DOHH2 (cell line): ENCODE measurements at regions not wholly inside any gene's neighbourhood (a gene's known extent, or its start where the extent isn't known, plus 50 kb on each side); places are given as distances from the start of the nearest gene placed in this dataset.

Experiments
- H3F3A ChIP-seq: fragments of 200-600 bp; sonication (generic), shearing (Covaris generic); 2 replicates; pipeline ENCODE4 v1.6.0; 2016; ENCODE audit warnings: antibody characterized with exemption, mild to moderate bottlenecking; ENCODE audit not compliant: control insufficient read depth, insufficient read depth
- H3K27ac ChIP-seq: fragments of 200-600 bp; sonication (generic); 2 replicates; pipeline ENCODE4 v1.5.1; 2014; ENCODE audit warnings: low read depth, mild to moderate bottlenecking, low read length, moderate library complexity
- H3K27me3 ChIP-seq: fragments of 200-600 bp; sonication (generic); 2 replicates; pipeline ENCODE4 v1.6.1; 2014; ENCODE audit warnings: mild to moderate bottlenecking, low read length, mixed read lengths; ENCODE audit not compliant: control insufficient read depth
- H3K36me3 ChIP-seq: fragments of 200-600 bp; sonication (generic); 2 replicates; pipeline ENCODE4 v1.6.1; 2014; ENCODE audit warnings: mild to moderate bottlenecking, low read length, moderate library complexity, mixed read lengths; ENCODE audit not compliant: control insufficient read depth
- H3K4me1 ChIP-seq: fragments of 200-600 bp; sonication (generic); 2 replicates; pipeline ENCODE4 v1.6.1; 2014; ENCODE audit warnings: mild to moderate bottlenecking, low read length, mixed read lengths; ENCODE audit not compliant: control insufficient read depth
- H3K4me2 ChIP-seq: fragments of 200-600 bp; sonication (generic); 2 replicates; pipeline ENCODE4 v1.6.0; 2014; ENCODE audit warnings: mild to moderate bottlenecking, low read length, moderate library complexity
- H3K4me3 ChIP-seq: fragments of 200-600 bp; sonication (generic); 2 replicates; pipeline ENCODE4 v1.5.1; 2014; ENCODE audit warnings: mild to moderate bottlenecking, low read length, mixed read lengths
- H3K79me2 ChIP-seq: fragments of 200-600 bp; sonication (generic); 2 replicates; pipeline ENCODE4 v1.6.1; 2014; ENCODE audit warnings: mild to moderate bottlenecking, low read length, mixed read lengths; ENCODE audit not compliant: control insufficient read depth
- H3K9me2 ChIP-seq: fragments of 200-600 bp; sonication (generic); replicated peaks from 2 replicates; pipeline ENCODE4 v1.6.1; 2014; ENCODE audit warnings: mild to moderate bottlenecking, low read length, mixed read lengths; ENCODE audit not compliant: control insufficient read depth
- H3K9me3 ChIP-seq: fragments of 200-600 bp; sonication (generic); 2 replicates; pipeline ENCODE4 v1.6.1; 2014; ENCODE audit warnings: antibody characterized with exemption, low read length, mixed read lengths; ENCODE audit not compliant: control insufficient read depth, insufficient read depth
- H4K20me1 ChIP-seq: fragments of 200-600 bp; sonication (generic); 2 replicates; pipeline ENCODE4 v1.6.0; 2014; ENCODE audit warnings: low read depth, mild to moderate bottlenecking, antibody characterized with exemption, low read length, moderate library complexity; ENCODE audit not compliant: control insufficient read depth, insufficient read depth
- EZH2phosphoT487 ChIP-seq: fragments of 200-600 bp; sonication (generic); IDR thresholded peaks from 2 replicates; pipeline ENCODE4 v1.6.1; 2017; ENCODE audit warnings: borderline replicate concordance, mild to moderate bottlenecking, antibody characterized with exemption, low read length, moderate library complexity, mixed read lengths
- TF ChIP-seq, protein P1 (sequence below): fragments of 200-600 bp; sonication (generic); IDR thresholded peaks from one replicate; pipeline ENCODE4 v1.5.1; 2014; ENCODE audit warnings: antibody characterized with exemption, mild to moderate bottlenecking, low read depth, low read length; ENCODE audit not compliant: poor library complexity, severe bottlenecking

DNA sequence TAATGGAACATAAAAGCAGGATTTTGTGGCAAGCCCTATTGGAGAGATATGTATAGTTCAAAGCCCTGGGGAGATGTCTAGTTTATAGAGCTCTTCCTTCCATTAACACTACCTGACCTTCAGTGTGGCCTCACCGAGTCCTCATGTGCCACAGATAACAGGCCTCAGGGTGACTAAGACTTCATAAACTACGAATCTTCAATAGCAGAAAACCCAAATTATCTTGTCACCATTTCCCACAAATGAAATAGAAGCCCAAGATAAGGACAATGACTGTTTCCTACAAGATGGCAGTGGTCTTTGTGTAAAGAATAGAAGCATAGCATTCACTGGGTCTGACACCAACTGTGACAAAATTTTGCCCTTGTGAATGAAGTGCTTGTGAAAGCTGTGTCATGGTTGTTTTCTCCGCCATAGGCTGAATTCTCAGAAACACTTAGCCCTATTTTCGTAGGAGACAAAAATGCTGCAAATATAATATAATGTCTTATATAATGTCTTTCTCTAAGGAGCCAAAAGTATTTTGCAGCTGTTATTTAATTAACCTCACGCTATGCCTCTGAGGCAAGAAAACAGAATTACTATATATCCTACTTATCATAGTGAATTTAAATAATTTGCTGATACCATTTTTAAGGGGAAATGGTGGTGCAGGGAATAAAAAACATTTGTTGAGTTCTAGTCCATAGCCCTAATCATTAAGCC is 136.7 kb upstream of the CWC22 start:
- H3K36me3 ChIP-seq = no peaks in the 10 kb centered on the region
- H3K9me2 ChIP-seq = no peaks in the 10 kb centered on the region
- no peaks in the 10 kb centered on the region for H3K79me2 ChIP-seq
- no peaks in the 10 kb centered on the region for H3K9me3 ChIP-seq
- no peak overlapping the region for H3K4me2 ChIP-seq
- H4K20me1 ChIP-seq = no peaks in the 10 kb centered on the region
- no peak overlapping the region for H3K27ac ChIP-seq
- no peak overlapping the region for H3K4me3 ChIP-seq
- no peaks in the 10 kb centered on the region for H3K27me3 ChIP-seq
- TF ChIP-seq, protein P1, sequence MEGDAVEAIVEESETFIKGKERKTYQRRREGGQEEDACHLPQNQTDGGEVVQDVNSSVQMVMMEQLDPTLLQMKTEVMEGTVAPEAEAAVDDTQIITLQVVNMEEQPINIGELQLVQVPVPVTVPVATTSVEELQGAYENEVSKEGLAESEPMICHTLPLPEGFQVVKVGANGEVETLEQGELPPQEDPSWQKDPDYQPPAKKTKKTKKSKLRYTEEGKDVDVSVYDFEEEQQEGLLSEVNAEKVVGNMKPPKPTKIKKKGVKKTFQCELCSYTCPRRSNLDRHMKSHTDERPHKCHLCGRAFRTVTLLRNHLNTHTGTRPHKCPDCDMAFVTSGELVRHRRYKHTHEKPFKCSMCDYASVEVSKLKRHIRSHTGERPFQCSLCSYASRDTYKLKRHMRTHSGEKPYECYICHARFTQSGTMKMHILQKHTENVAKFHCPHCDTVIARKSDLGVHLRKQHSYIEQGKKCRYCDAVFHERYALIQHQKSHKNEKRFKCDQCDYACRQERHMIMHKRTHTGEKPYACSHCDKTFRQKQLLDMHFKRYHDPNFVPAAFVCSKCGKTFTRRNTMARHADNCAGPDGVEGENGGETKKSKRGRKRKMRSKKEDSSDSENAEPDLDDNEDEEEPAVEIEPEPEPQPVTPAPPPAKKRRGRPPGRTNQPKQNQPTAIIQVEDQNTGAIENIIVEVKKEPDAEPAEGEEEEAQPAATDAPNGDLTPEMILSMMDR = no peak
- no peak for TF ChIP-seq EZH2phosphoT487
- no peaks in the 10 kb centered on the region for H3K4me1 ChIP-seq
- no peaks in the 10 kb centered on the region for H3F3A ChIP-seq

DNA sequence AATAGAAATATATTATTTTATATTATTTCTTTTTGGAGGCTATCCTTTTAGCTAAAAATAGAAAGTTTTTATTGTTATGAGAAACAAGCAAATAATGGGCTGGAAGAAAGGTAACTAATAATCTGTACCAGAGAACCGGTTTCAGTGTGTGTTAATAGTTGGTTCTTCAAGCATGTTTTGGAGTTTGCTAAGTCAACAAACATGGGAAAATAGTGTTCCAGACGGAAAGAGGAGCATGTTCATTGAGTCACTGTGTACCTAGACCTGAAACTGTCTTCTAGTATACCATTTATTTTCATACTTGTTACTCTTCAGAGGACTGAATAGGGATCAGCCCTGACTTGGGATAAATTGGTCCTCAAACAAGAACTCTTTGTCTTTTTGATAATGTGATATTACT is 134.5 kb upstream of the CWC22 start:
- Histone ChIP-seq H3K36me3 (no peaks in the 10 kb centered on the region), H3K9me3 (no peaks in the 10 kb centered on the region), H3K27ac (no peak overlapping the region), H3K79me2 (no peaks in the 10 kb centered on the region), H3K4me2 (no peak overlapping the region), H3K27me3 (no peaks in the 10 kb centered on the region), H3K4me1 (no peaks in the 10 kb centered on the region), H3F3A (no peaks in the 10 kb centered on the region), H3K4me3 (no peak overlapping the region), H4K20me1 (no peaks in the 10 kb centered on the region), H3K9me2 (no peaks in the 10 kb centered on the region)
- TF ChIP-seq, protein P1 = no peak
- no peak for TF ChIP-seq EZH2phosphoT487

DNA sequence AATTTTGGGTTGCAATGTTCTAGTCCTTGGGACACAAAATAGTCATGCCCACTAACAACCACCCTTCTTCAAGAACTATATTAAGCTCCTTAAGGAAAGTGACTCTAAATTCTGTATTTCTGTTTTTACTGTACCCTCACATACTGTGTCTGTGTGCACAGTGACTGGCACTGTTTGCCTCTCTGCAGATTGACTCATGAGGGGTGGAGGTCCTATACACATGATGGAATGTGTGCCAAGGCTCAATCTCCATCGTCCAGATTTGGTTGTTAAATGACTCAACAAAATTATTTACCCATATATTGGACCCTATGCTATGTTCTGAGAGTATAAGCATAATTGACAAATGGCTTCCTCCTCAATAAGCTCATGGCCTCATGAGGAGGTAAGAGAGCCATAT is 126.6 kb upstream of the CWC22 start:
- H3K36me3 ChIP-seq = no peaks in the 10 kb centered on the region
- no peaks in the 10 kb centered on the region for H3K27me3 ChIP-seq
- H3K4me3 ChIP-seq = no peak overlapping the region
- H3K4me2 ChIP-seq = no peak overlapping the region
- TF ChIP-seq, protein P1 = no peak
- no peak for TF ChIP-seq EZH2phosphoT487
- no peak overlapping the region for H3K27ac ChIP-seq
- H4K20me1 ChIP-seq = no peaks in the 10 kb centered on the region
- H3K9me2 ChIP-seq = no peaks in the 10 kb centered on the region
- H3F3A ChIP-seq = no peaks in the 10 kb centered on the region
- no peaks in the 10 kb centered on the region for H3K9me3 ChIP-seq
- H3K79me2 ChIP-seq = no peaks in the 10 kb centered on the region
- no peaks in the 10 kb centered on the region for H3K4me1 ChIP-seq

DNA sequence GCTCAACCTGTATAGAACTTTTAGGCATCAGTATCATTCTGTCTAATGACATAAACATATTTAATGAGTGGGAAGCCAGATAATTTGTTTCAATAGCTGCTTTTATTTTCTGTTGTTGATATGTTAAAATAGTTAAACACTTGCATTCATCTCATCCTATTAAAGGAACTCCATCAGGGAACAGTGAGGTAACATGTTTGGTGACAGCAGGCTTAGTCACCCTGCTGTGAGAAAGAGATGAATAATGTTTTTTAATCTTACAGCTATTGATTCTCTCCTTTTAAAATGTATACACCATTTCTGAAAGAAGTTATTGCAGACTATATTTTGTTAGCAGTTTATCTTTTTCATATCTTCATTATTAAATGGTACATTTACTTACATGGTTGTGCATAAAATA is 123.3 kb upstream of the CWC22 start:
- Histone ChIP-seq H3F3A (no peaks in the 10 kb centered on the region), H3K9me2 (no peaks in the 10 kb centered on the region), H3K4me1 (peaks cover 3% of the 10 kb centered on the region; the same call in 1 of the 2 replicates), H3K79me2 (no peaks in the 10 kb centered on the region), H3K4me3 (no peak overlapping the region), H3K9me3 (no peaks in the 10 kb centered on the region), H3K36me3 (no peaks in the 10 kb centered on the region), H3K27ac (no peak overlapping the region), H3K27me3 (peaks cover 11% of the 10 kb centered on the region), H3K4me2 (no peak overlapping the region), H4K20me1 (no peaks in the 10 kb centered on the region)
- no peak for TF ChIP-seq EZH2phosphoT487
- TF ChIP-seq, protein P1 = no peak
